Activated CD4-positive, alpha-beta T cell treated with anti-CD3 and anti-CD28 coated beads for 48 hours (primary cell): ENCODE measurements at regions not wholly inside any gene's neighbourhood (a gene's known extent, or its start where the extent isn't known, plus 50 kb on each side); places are given as distances from the start of the nearest gene placed in this dataset.
"Not testable (repeated sequence)": the region's sequence is repeated elsewhere in the genome, so short reads cannot be mapped to it uniquely, and the experiment has no call there.

ENCODE experiments used
- DNase-seq: peaks from one replicate; pipeline ENCODE4 v3.0.0-alpha.2; 2020

GRCh38 chr16:52234626-52235025 lies 312.3 kb downstream of the TOX3 start:
- DNase-seq, result no peak

GRCh38 chr16:52229471-52229870 lies 317.5 kb downstream of the TOX3 start:
- DNase-seq, result no peak

- no peak for DNase-seq
Measured at GRCh38 chr16:52227851-52228250, 319.1 kb downstream of the TOX3 start.

GRCh38 chr16:52212841-52213240 lies 334.1 kb downstream of the TOX3 start:
- DNase-seq, result no peak

GRCh38 chr16:52209227-52209626 lies 337.7 kb downstream of the TOX3 start:
- no peak for DNase-seq

GRCh38 chr16:52203096-52203495 lies 343.8 kb downstream of the TOX3 start:
- DNase-seq, result no peak

- DNase-seq, result no peak
Measured at GRCh38 chr16:52193441-52193840, 353.5 kb downstream of the TOX3 start.

- DNase-seq, result peak; percentile 64
Measured at GRCh38 chr16:52191531-52192134, 355.3 kb downstream of the TOX3 start.

GRCh38 chr16:52184336-52184735 lies 362.6 kb downstream of the TOX3 start:
- no peak for DNase-seq

GRCh38 chr16:52182840-52183239 lies 364.1 kb downstream of the TOX3 start:
- no peak for DNase-seq

- DNase-seq, result no peak
Measured at GRCh38 chr16:52174168-52174567, 372.8 kb downstream of the TOX3 start.

GRCh38 chr16:52171481-52171880 lies 375.5 kb downstream of the TOX3 start:
- no peak for DNase-seq

GRCh38 chr16:52167328-52167727 lies 379.6 kb downstream of the TOX3 start:
- no peak for DNase-seq

- no peak for DNase-seq
Measured at GRCh38 chr16:52165961-52166360, 381.0 kb downstream of the TOX3 start.

GRCh38 chr16:52149003-52149402 lies 397.9 kb downstream of the TOX3 start:
- no peak for DNase-seq

GRCh38 chr16:52141871-52142270 lies 405.1 kb downstream of the TOX3 start:
- DNase-seq, result no peak

- no peak for DNase-seq
Measured at GRCh38 chr16:52128361-52128760, 418.6 kb downstream of the TOX3 start.

GRCh38 chr16:52123842-52124241 lies 423.1 kb downstream of the TOX3 start:
- DNase-seq, result no peak

GRCh38 chr16:52123061-52123839 lies 423.7 kb downstream of the TOX3 start:
- no peak for DNase-seq

GRCh38 chr16:52117171-52117570 lies 429.8 kb downstream of the TOX3 start:
- no peak for DNase-seq

GRCh38 chr16:52114379-52114778 lies 432.6 kb downstream of the TOX3 start:
- DNase-seq, result no peak

- no peak for DNase-seq
Measured at GRCh38 chr16:52113533-52114183, 433.3 kb downstream of the TOX3 start.

- not testable (repeated sequence) for DNase-seq
Measured at GRCh38 chr16:52104993-52105392, 441.9 kb downstream of the TOX3 start.

- DNase-seq, result no peak
Measured at GRCh38 chr16:52103791-52104190, 443.2 kb downstream of the TOX3 start.
